ENCODE measurements at regions not wholly inside any gene's neighbourhood (a gene's known extent, or its start where the extent isn't known, plus 50 kb on each side); places are given as distances from the start of the nearest gene placed in this dataset.

DNA sequence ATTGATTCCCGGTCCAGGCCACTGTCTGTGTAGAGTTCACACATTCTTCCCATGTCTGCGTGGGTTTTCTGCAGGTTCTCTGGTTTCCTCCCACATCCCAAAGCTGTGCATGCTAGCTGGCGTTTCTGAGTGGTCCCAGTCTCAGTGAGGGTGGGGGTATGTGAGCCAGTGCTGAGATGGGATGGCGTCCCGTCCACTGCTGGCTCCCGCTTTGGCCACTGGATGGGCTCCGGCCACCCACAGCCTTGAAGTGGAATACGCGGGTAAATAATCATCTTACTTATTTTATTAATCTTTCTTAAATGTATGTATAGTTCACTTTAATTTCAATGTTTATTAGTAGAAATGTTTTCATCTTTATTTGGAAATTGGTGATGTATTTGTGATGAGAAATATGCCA is 343.5 kb upstream of the MANEA start:
- H3K27ac ChIP-seq (ENCODE audit: extremely low read depth, low read depth, low read length): no peak overlapping the region
- TF ChIP-seq ZNF23 (CRISPR knock-in tag; IDR thresholded peaks at IDR 0.05): no peak
- TF ChIP-seq SMARCA4 (IDR thresholded peaks at IDR 0.05): no peak
- no peak for TF ChIP-seq TBL1XR1 (IDR thresholded peaks at IDR 0.05; ENCODE audit: low read length in 2 of 2)
- no peak for TF ChIP-seq NCOA1 (IDR thresholded peaks at IDR 0.05; ENCODE audit: low read depth)
- no peak for TF ChIP-seq KHSRP (IDR thresholded peaks at IDR 0.05)
- no peak for TF ChIP-seq CBFA2T2 (conservative IDR thresholded peaks at IDR 0.05)
- no peak for TF ChIP-seq ETV1 (tag; conservative IDR thresholded peaks at IDR 0.05; ENCODE audit: low read depth)
- TF ChIP-seq, protein P1, sequence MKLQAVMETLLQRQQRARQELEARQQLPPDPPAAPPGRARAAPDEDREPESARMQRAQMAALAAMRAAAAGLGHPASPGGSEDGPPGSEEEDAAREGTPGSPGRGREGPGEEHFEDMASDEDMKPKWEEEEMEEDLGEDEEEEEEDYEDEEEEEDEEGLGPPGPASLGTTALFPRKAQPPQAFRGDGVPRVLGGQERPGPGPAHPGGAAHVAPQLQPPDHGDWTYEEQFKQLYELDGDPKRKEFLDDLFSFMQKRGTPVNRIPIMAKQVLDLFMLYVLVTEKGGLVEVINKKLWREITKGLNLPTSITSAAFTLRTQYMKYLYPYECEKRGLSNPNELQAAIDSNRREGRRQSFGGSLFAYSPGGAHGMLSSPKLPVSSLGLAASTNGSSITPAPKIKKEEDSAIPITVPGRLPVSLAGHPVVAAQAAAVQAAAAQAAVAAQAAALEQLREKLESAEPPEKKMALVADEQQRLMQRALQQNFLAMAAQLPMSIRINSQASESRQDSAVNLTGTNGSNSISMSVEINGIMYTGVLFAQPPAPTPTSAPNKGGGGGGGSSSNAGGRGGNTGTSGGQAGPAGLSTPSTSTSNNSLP (IDR thresholded peaks at IDR 0.05; ENCODE audit: borderline replicate concordance, low read depth, low read length): no peak
- TF ChIP-seq, protein P2, sequence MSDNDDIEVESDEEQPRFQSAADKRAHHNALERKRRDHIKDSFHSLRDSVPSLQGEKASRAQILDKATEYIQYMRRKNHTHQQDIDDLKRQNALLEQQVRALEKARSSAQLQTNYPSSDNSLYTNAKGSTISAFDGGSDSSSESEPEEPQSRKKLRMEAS (CRISPR knock-in tag; IDR thresholded peaks at IDR 0.05): no peak
- no peak for TF ChIP-seq CAMTA2 (CRISPR knock-in tag; conservative IDR thresholded peaks at IDR 0.05)
- no peak for TF ChIP-seq MCM5 (IDR thresholded peaks at IDR 0.05; ENCODE audit: low read depth)
- no peak for TF ChIP-seq NCOR1 (IDR thresholded peaks at IDR 0.05)
- TF ChIP-seq, protein P3, sequence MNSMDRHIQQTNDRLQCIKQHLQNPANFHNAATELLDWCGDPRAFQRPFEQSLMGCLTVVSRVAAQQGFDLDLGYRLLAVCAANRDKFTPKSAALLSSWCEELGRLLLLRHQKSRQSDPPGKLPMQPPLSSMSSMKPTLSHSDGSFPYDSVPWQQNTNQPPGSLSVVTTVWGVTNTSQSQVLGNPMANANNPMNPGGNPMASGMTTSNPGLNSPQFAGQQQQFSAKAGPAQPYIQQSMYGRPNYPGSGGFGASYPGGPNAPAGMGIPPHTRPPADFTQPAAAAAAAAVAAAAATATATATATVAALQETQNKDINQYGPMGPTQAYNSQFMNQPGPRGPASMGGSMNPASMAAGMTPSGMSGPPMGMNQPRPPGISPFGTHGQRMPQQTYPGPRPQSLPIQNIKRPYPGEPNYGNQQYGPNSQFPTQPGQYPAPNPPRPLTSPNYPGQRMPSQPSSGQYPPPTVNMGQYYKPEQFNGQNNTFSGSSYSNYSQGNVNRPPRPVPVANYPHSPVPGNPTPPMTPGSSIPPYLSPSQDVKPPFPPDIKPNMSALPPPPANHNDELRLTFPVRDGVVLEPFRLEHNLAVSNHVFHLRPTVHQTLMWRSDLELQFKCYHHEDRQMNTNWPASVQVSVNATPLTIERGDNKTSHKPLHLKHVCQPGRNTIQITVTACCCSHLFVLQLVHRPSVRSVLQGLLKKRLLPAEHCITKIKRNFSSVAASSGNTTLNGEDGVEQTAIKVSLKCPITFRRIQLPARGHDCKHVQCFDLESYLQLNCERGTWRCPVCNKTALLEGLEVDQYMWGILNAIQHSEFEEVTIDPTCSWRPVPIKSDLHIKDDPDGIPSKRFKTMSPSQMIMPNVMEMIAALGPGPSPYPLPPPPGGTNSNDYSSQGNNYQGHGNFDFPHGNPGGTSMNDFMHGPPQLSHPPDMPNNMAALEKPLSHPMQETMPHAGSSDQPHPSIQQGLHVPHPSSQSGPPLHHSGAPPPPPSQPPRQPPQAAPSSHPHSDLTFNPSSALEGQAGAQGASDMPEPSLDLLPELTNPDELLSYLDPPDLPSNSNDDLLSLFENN (IDR thresholded peaks at IDR 0.05; ENCODE audit: low read depth in 2 of 2, low read length in 2 of 2): no peak
- no peak for TF ChIP-seq NR4A1 (CRISPR knock-in tag; IDR thresholded peaks at IDR 0.05)
- TF ChIP-seq NR4A1 (tag; IDR thresholded peaks at IDR 0.05): no peak
- TF ChIP-seq, protein P4, sequence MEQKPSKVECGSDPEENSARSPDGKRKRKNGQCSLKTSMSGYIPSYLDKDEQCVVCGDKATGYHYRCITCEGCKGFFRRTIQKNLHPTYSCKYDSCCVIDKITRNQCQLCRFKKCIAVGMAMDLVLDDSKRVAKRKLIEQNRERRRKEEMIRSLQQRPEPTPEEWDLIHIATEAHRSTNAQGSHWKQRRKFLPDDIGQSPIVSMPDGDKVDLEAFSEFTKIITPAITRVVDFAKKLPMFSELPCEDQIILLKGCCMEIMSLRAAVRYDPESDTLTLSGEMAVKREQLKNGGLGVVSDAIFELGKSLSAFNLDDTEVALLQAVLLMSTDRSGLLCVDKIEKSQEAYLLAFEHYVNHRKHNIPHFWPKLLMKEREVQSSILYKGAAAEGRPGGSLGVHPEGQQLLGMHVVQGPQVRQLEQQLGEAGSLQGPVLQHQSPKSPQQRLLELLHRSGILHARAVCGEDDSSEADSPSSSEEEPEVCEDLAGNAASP (IDR thresholded peaks at IDR 0.05): no peak
- POLR2A ChIA-PET: no interaction called here
- H3K27me3 ChIP-seq (ENCODE audit: control insufficient read depth in 2 of 2, insufficient read depth in 2 of 2, low read length in 2 of 2): no peaks in the 10 kb centered on the region
- ATAC-seq (no peak), FAIRE-seq (no peak), DNase-seq (ENCODE audit: extremely low read depth in 1 of 4, low spot score in 3 of 4) (no peak)
- H4K20me1 ChIP-seq (replicated peaks; ENCODE audit: control insufficient read depth, insufficient read depth, low read length): no peaks in the 10 kb centered on the region
- H3K79me2 ChIP-seq (ENCODE audit: control insufficient read depth, insufficient read depth, low read length): no peaks in the 10 kb centered on the region
- no peaks in the 10 kb centered on the region for H3K4me1 ChIP-seq (replicated peaks in 1 of 2; ENCODE audit: control insufficient read depth in 2 of 2, insufficient read depth in 2 of 2, low read length in 2 of 2)
- no peak overlapping the region for H3K4me3 ChIP-seq
- no peaks in the 10 kb centered on the region for H3K9me1 ChIP-seq (ENCODE audit: control insufficient read depth, insufficient read depth, low read length)
- BruUV-seq (replicated peaks): no TSS peak
- intact Hi-C loops (cut with micrococcal nuclease): no loop called here
- 8% methylated on average over 9 of the region's 9 CpGs for WGBS (ENCODE audit: insufficient coverage, low coverage, missing lambda C conversion rate)
- CTCF ChIA-PET (ENCODE audit: low intra/inter-chr PET ratio): no interaction called here
- no peaks in the 10 kb centered on the region for H3K36me3 ChIP-seq (ENCODE audit: control insufficient read depth, insufficient read depth, low read length)
- H2AFZ ChIP-seq (ENCODE audit: low read depth, low read length): no peak overlapping the region
- in situ Hi-C loops (cut with MboI): no loop called here
- no peak overlapping the region for H3K9ac ChIP-seq (ENCODE audit: insufficient read depth in 1 of 2, low read depth in 2 of 2, low read length in 2 of 2)
- no peak overlapping the region for H3K4me2 ChIP-seq (ENCODE audit: insufficient read depth, low read length)
- no peaks in the 10 kb centered on the region for H3K9me3 ChIP-seq (replicated peaks; ENCODE audit: control insufficient read depth, insufficient read depth, low read depth, low read length)
